ENCODE measurements at regions not wholly inside any gene's neighbourhood (a gene's known extent, or its start where the extent isn't known, plus 50 kb on each side); places are given as distances from the start of the nearest gene placed in this dataset.

DNA sequence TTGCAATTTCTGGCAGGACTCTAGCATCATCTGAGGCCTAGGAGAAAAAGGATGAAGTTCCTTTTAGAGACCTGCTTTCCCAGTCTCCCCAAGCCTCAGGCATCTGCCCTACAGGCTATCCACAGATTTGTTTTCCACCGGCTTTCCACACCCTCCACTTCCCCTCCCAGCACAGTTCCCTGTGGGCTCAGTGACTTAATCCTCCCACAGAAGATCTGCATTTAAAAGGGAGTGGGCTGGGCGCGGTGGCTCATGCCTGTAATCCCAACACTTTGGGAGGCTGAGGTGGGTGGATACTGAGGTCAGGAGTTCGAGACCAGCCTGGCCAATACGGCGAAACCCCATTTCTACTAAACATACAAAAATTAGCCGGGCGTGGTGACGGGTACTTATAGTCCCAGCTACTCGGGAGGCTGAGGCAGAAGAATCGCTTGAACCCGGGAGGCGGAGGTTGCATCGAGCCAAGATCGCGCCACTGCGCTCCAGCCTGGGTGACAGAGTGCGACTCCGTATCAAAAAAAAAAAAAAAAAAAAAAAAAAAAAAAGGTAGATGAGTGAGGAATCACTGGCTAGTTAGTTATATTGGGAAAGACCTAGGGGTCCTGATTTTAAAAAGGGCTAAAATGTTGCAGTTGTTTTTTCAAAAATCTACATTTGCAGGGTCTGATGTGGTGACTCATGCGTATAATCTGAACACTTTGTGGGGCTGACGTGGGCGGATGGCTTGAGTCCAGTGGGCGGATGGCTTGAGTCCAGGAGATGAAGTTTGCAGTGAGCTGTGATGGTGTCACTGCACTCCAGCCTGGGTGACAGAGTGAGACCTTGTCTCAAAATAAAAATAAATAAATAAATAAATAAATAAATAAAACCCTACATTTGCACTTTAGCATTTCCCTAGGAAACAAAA, 119.5 kb downstream of the BAMBI start:
- peak; percentile 36 to 81 for DNase-seq
- Histone ChIP-seq H3K4me1 (peaks cover 0 to 20% (median 6%) of the 10 kb centered on the region in 4 donors), H3K27me3 (no peaks in the 10 kb centered on the region), H3K27ac (no peak overlapping the region), H3K36me3 (no peaks in the 10 kb centered on the region), H3K9me3 (no peaks in the 10 kb centered on the region), H3K4me3 (no peak overlapping the region)
- TF ChIP-seq, protein P1, sequence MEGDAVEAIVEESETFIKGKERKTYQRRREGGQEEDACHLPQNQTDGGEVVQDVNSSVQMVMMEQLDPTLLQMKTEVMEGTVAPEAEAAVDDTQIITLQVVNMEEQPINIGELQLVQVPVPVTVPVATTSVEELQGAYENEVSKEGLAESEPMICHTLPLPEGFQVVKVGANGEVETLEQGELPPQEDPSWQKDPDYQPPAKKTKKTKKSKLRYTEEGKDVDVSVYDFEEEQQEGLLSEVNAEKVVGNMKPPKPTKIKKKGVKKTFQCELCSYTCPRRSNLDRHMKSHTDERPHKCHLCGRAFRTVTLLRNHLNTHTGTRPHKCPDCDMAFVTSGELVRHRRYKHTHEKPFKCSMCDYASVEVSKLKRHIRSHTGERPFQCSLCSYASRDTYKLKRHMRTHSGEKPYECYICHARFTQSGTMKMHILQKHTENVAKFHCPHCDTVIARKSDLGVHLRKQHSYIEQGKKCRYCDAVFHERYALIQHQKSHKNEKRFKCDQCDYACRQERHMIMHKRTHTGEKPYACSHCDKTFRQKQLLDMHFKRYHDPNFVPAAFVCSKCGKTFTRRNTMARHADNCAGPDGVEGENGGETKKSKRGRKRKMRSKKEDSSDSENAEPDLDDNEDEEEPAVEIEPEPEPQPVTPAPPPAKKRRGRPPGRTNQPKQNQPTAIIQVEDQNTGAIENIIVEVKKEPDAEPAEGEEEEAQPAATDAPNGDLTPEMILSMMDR (IDR thresholded peaks at IDR 0.05), result no peak
- intact Hi-C loops (cut with DNase I; ENCODE audit: low total_unique reads), result no loop called here

DNA sequence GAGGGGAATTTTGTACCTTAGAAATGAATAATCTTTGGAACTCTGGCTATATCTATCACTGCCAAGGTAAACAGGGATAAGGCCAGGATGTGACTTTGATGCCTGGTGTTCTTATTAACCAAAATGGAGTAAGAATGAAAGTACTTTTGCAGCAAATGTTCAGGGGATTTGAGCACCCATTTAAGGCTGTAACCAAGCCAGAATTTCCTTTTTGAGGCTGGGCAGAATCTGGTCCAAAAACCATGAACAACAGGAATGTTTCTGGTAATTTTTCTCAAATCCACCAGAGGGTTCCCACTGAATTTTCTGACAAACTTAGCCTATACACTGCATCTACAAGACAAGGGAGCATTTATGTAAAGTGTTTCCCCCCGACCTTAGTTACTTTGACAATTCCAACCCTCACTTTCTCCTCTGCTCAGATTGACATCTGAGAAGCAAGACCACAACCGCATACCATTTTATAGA, 120.6 kb downstream of the BAMBI start:
- Histone ChIP-seq H3K27me3 (no peaks in the 10 kb centered on the region), H3K27ac (peak overlapping the region; percentile 37 to 42), H3K36me3 (no peaks in the 10 kb centered on the region), H3K9me3 (no peaks in the 10 kb centered on the region), H3K4me3 (no peak overlapping the region), H3K4me1 (peaks cover 0 to 20% (median 6%) of the 10 kb centered on the region in 4 donors)
- DNase-seq, result no peak
- TF ChIP-seq, protein P1 (IDR thresholded peaks at IDR 0.05), result no peak
- intact Hi-C loops (cut with DNase I; ENCODE audit: low total_unique reads), result no loop called here

DNA sequence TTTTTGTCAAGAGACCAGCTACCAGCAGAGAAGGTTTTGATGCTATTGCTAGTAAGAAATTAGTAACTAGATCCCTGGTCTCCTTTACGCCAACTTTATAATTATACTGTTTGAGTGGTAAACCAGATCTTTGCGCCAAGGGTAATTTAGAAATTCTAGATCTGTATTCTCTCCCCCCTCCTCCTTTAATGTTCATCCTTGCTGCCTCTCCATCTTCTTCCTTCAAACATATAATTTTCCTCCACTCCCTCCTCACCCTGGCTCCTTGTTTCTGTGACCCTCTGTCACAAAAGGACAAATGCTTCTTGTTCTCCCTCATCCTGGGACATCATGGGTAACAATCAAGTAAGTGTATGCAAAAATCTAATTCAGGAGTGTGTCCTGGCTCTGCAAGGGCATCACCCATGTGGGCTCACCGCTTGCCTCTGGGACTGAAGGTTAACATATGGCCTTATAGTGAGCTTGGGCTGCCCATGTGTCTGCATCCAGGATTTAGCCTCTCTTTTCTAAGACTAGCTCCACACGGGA, 121.2 kb downstream of the BAMBI start:
- no peaks in the 10 kb centered on the region for H3K27me3 ChIP-seq
- no peak for DNase-seq
- H3K36me3 ChIP-seq, result no peaks in the 10 kb centered on the region
- no peaks in the 10 kb centered on the region for H3K9me3 ChIP-seq
- H3K4me1 ChIP-seq, result peaks cover 0 to 20% (median 6%) of the 10 kb centered on the region in 4 donors
- intact Hi-C loops (cut with DNase I; ENCODE audit: low total_unique reads), result no loop called here
- H3K4me3 ChIP-seq, result no peak overlapping the region
- peak overlapping the region; percentile 37 to 42 for H3K27ac ChIP-seq
- TF ChIP-seq, protein P1 (IDR thresholded peaks at IDR 0.05), result no peak

DNA sequence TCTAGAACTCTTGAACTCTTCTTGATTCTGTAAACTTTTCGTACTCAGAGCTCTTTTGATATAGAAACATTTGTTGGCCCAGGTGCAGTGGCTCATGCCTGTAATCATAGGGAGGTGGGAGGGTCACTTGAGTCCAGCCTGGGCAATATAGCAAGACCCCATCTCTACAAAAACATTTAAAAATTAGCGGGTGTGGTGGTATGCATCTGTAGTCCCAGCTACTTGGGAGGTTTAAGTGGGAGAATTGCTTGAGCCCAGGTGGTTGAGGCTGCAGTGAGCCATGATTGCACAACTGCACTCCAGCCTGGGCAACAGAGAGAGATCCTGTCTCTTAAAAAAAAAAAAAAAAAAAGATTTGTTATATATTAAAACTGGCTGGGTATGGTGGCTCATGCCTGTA, 121.6 kb downstream of the BAMBI start:
- Histone ChIP-seq H3K27ac (peak overlapping the region in 1 of 2 donors; percentile 42), H3K4me3 (no peak overlapping the region), H3K36me3 (no peaks in the 10 kb centered on the region), H3K27me3 (no peaks in the 10 kb centered on the region), H3K4me1 (peaks cover 0 to 20% (median 6%) of the 10 kb centered on the region in 4 donors), H3K9me3 (no peaks in the 10 kb centered on the region)
- TF ChIP-seq, protein P1 (IDR thresholded peaks at IDR 0.05), result no peak
- intact Hi-C loops (cut with DNase I; ENCODE audit: low total_unique reads), result no loop called here
- no peak for DNase-seq

DNA sequence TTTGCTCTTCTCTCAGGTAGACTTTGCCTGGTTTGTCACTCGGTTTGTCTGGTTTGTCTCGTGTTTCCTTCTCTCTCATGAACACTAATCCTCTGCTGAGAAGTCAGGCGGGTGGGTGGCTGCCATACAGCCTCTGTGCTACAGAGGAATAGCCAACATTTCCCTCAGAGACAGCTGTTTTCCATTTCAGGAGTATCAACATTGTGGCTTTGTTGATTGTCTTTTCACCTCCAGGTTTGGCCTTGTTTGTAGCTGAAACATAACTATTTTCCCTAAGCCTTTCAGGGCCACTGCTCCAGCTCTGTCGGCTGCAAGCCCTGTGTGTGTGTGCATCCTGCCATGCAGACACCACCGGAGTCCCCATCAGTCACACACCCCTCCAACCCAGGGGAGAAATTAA, 122.8 kb downstream of the BAMBI start:
- intact Hi-C loops (cut with DNase I; ENCODE audit: low total_unique reads), result loop anchor here (10.0 kb wide), 1 partner anchor 705 kb away; no protein-coding TSS in a partner anchor
- no peak for DNase-seq

More for the DNA sequence above, 122.8 kb downstream of the BAMBI start:
- no peaks in the 10 kb centered on the region for H3K9me3 ChIP-seq
- H3K4me3 ChIP-seq, result no peak overlapping the region
- TF ChIP-seq, protein P1 (IDR thresholded peaks at IDR 0.05), result no peak
- H3K4me1 ChIP-seq, result peaks cover 0 to 20% (median 6%) of the 10 kb centered on the region in 4 donors
- H3K27me3 ChIP-seq, result no peaks in the 10 kb centered on the region
- no peaks in the 10 kb centered on the region for H3K36me3 ChIP-seq
- H3K27ac ChIP-seq, result no peak overlapping the region
